Nephron (organoid): ENCODE measurements at regions not wholly inside any gene's neighbourhood (a gene's known extent, or its start where the extent isn't known, plus 50 kb on each side); places are given as distances from the start of the nearest gene placed in this dataset.

Experiments used
- H3K27ac Mint-ChIP-seq, 3 experiments: 2 replicates each; pipeline ENCODE4 v1.8.0; 2020; ENCODE audit warnings: mixed read lengths in 3 of 3, mild to moderate bottlenecking in 2 of 3, moderate library complexity in 1 of 3
- H3K27me3 Mint-ChIP-seq: 2 replicates; pipeline ENCODE4 v1.8.0; 2021; ENCODE audit warnings: low read depth, mild to moderate bottlenecking, moderate library complexity, mixed read lengths
- H3K36me3 Mint-ChIP-seq: 2 replicates; pipeline ENCODE4 v1.8.0; 2020; ENCODE audit warnings: low read depth, mixed read lengths
- H3K4me1 Mint-ChIP-seq: 2 replicates; pipeline ENCODE4 v1.8.0; 2020; ENCODE audit warnings: mixed read lengths
- H3K4me3 Mint-ChIP-seq, 3 experiments: 2 replicates each; pipeline ENCODE4 v1.8.0; 2020; ENCODE audit warnings: mild to moderate bottlenecking in 3 of 3, mixed read lengths in 3 of 3, moderate library complexity in 2 of 3
- H3K9me3 Mint-ChIP-seq: 2 replicates; pipeline ENCODE4 v1.8.0; 2020; ENCODE audit warnings: mixed read lengths
- CTCF ChIP-seq, 3 experiments: fragments of 200-600 bp; sonication (generic); IDR thresholded peaks; one replicate each; pipeline ENCODE4 v1.5.0; 2021; ENCODE audit warnings: antibody characterized with exemption in 3 of 3; ENCODE audit not compliant: unreplicated experiment in 3 of 3

GRCh38 chr6:25173246-25173645, 105.9 kb upstream of the CARMIL1 start:
- H3K9me3 Mint-ChIP-seq: no peaks in the 10 kb centered on the region
- TF ChIP-seq CTCF (IDR thresholded peaks at IDR 0.05; ENCODE audit: unreplicated experiment in 3 of 3): no peak
- H3K36me3 Mint-ChIP-seq: no peaks in the 10 kb centered on the region
- peak overlapping the region; percentile 25 to 74 (median 59) for H3K27ac Mint-ChIP-seq
- H3K4me1 Mint-ChIP-seq: peaks cover 29% of the 10 kb centered on the region
- H3K4me3 Mint-ChIP-seq: no peak overlapping the region
- peaks cover 8% of the 10 kb centered on the region for H3K27me3 Mint-ChIP-seq

GRCh38 chr6:25173951-25174474, 105.2 kb upstream of the CARMIL1 start:
- H3K36me3 Mint-ChIP-seq: no peaks in the 10 kb centered on the region
- H3K4me1 Mint-ChIP-seq: peaks cover 37% of the 10 kb centered on the region
- peak overlapping the region; percentile 0 to 74 (median 59) for H3K27ac Mint-ChIP-seq
- peaks cover 5% of the 10 kb centered on the region for H3K27me3 Mint-ChIP-seq
- no peak for TF ChIP-seq CTCF (IDR thresholded peaks at IDR 0.05; ENCODE audit: unreplicated experiment in 3 of 3)
- no peak overlapping the region for H3K4me3 Mint-ChIP-seq
- no peaks in the 10 kb centered on the region for H3K9me3 Mint-ChIP-seq

- no peak overlapping the region for H3K4me3 Mint-ChIP-seq
- H3K27me3 Mint-ChIP-seq: peaks cover 5% of the 10 kb centered on the region
- no peak for TF ChIP-seq CTCF (IDR thresholded peaks at IDR 0.05; ENCODE audit: unreplicated experiment in 3 of 3)
These were observed 104.5 kb upstream of the CARMIL1 start for GRCh38 chr6:25174678-25175077.

GRCh38 chr6:25175196-25175595, 104.0 kb upstream of the CARMIL1 start:
- H3K4me3 Mint-ChIP-seq: no peak overlapping the region
- H3K27me3 Mint-ChIP-seq: peaks cover 5% of the 10 kb centered on the region
- no peaks in the 10 kb centered on the region for H3K36me3 Mint-ChIP-seq
- TF ChIP-seq CTCF (IDR thresholded peaks at IDR 0.05; ENCODE audit: unreplicated experiment in 3 of 3): no peak
- H3K4me1 Mint-ChIP-seq: peaks cover 41% of the 10 kb centered on the region
- H3K27ac Mint-ChIP-seq: peak overlapping the region; percentile 26 to 46 (median 37)
- H3K9me3 Mint-ChIP-seq: no peaks in the 10 kb centered on the region

More at GRCh38 chr6:25174678-25175077, 104.5 kb upstream of the CARMIL1 start:
- Mint-ChIP-seq H3K9me3 (no peaks in the 10 kb centered on the region), H3K4me1 (peaks cover 41% of the 10 kb centered on the region), H3K36me3 (no peaks in the 10 kb centered on the region), H3K27ac (peak overlapping the region in 1 of 3 experiments; percentile 26)

GRCh38 chr6:25175681-25176080, 103.5 kb upstream of the CARMIL1 start:
- no peak overlapping the region for H3K4me3 Mint-ChIP-seq
- no peak for TF ChIP-seq CTCF (IDR thresholded peaks at IDR 0.05; ENCODE audit: unreplicated experiment in 3 of 3)
- H3K4me1 Mint-ChIP-seq: peaks cover 41% of the 10 kb centered on the region
- H3K27me3 Mint-ChIP-seq: peaks cover 5% of the 10 kb centered on the region
- no peak overlapping the region for H3K27ac Mint-ChIP-seq
- no peaks in the 10 kb centered on the region for H3K36me3 Mint-ChIP-seq
- no peaks in the 10 kb centered on the region for H3K9me3 Mint-ChIP-seq

GRCh38 chr6:25176466-25176865, 102.7 kb upstream of the CARMIL1 start:
- H3K4me3 Mint-ChIP-seq: no peak overlapping the region
- no peaks in the 10 kb centered on the region for H3K9me3 Mint-ChIP-seq
- H3K27me3 Mint-ChIP-seq: peaks cover 1% of the 10 kb centered on the region
- peaks cover 41% of the 10 kb centered on the region for H3K4me1 Mint-ChIP-seq
- no peaks in the 10 kb centered on the region for H3K36me3 Mint-ChIP-seq
- no peak overlapping the region for H3K27ac Mint-ChIP-seq
- no peak for TF ChIP-seq CTCF (IDR thresholded peaks at IDR 0.05; ENCODE audit: unreplicated experiment in 3 of 3)
